ENCODE measurements at regions not wholly inside any gene's neighbourhood (a gene's known extent, or its start where the extent isn't known, plus 50 kb on each side); places are given as distances from the start of the nearest gene placed in this dataset.

- TF ChIP-seq CTCF (IDR thresholded peaks at IDR 0.05) (no peak), POLR2A (IDR thresholded peaks at IDR 0.05) (no peak)
Measured at GRCh38 chr11:127334466-127334865, 333.9 kb upstream of the KIRREL3 start.
